GM12878 (cell line): ENCODE measurements at regions not wholly inside any gene's neighbourhood (a gene's known extent, or its start where the extent isn't known, plus 50 kb on each side); places are given as distances from the start of the nearest gene placed in this dataset.

ENCODE experiments used
- BHLHE40 ChIP-seq, 2 experiments: fragments of 450-650 bp in 1 of 2; IDR thresholded peaks; 2 replicates each; pipeline ENCODE4 v1.6.1; 2011 to 2017; ENCODE audit warnings: low read depth in 2 of 2, borderline replicate concordance in 1 of 2, improper control_type of control experiment in 1 of 2, low read length in 1 of 2, mild to moderate bottlenecking in 1 of 2
- MTA2 ChIP-seq: fragments of 450-650 bp; IDR thresholded peaks from 2 replicates; pipeline ENCODE4 v1.6.1; 2016; ENCODE audit warnings: low read depth, mild to moderate bottlenecking, moderate library complexity
- NFXL1 ChIP-seq: fragments of 450-650 bp; IDR thresholded peaks from 2 replicates; pipeline ENCODE4 v1.6.1; 2017; ENCODE audit warnings: antibody characterized with exemption, mild to moderate bottlenecking, borderline replicate concordance
- SIX5 ChIP-seq: IDR thresholded peaks from 2 replicates; pipeline ENCODE4 v1.6.1; 2011; ENCODE audit warnings: mild to moderate bottlenecking, low read depth, low read length, moderate library complexity; ENCODE audit not compliant: severe bottlenecking
- STAT3 ChIP-seq: IDR thresholded peaks from 2 replicates; pipeline ENCODE4 v1.6.1; 2011; ENCODE audit warnings: low read depth, low read length, improper control_type of control experiment
- TF ChIP-seq, protein P1 (sequence below): IDR thresholded peaks from 2 replicates; pipeline ENCODE4 v1.6.1; 2011; ENCODE audit warnings: low read depth, mild to moderate bottlenecking, low read length, moderate library complexity, borderline replicate concordance; ENCODE audit errors: extremely low read depth
- TF ChIP-seq, protein P2 (sequence below): fragments of 450-650 bp; IDR thresholded peaks from 2 replicates; pipeline ENCODE4 v1.6.1; 2017; ENCODE audit warnings: antibody characterized with exemption, mild to moderate bottlenecking, moderate library complexity
- TF ChIP-seq, protein P3 (sequence below): fragments of 450-650 bp; formaldehyde crosslinking; IDR thresholded peaks from 2 replicates; pipeline ENCODE4 v1.5.0; 2022; ENCODE audit warnings: mild to moderate bottlenecking, missing genetic modification characterization
- TF ChIP-seq, protein P4 (sequence below): fragments of 450-650 bp; IDR thresholded peaks from 2 replicates; pipeline ENCODE4 v1.6.1; 2017; ENCODE audit warnings: mild to moderate bottlenecking

DNA sequence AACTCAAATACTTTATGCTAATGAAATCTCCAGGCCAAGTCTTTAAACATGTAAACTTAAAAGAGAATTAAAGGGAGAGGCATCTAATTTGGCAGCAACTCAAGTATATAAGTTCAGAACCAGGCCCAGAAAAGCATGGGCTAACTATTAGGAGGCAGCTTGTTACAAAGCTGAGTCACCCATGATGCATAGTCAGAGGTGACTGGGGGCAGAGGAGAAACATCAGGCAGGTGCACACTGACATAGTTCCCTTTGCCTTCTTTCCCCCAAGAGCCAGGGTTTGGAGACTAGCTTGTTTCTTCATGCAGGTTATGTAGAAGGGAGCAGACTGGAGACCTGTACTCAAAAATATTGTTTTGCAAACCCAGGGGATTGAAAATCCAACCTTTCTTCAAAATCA is 619.0 kb downstream of the SOX6 start (continued):
- TF ChIP-seq, protein P1, sequence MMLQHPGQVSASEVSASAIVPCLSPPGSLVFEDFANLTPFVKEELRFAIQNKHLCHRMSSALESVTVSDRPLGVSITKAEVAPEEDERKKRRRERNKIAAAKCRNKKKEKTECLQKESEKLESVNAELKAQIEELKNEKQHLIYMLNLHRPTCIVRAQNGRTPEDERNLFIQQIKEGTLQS = no peak
- TF ChIP-seq, protein P2, sequence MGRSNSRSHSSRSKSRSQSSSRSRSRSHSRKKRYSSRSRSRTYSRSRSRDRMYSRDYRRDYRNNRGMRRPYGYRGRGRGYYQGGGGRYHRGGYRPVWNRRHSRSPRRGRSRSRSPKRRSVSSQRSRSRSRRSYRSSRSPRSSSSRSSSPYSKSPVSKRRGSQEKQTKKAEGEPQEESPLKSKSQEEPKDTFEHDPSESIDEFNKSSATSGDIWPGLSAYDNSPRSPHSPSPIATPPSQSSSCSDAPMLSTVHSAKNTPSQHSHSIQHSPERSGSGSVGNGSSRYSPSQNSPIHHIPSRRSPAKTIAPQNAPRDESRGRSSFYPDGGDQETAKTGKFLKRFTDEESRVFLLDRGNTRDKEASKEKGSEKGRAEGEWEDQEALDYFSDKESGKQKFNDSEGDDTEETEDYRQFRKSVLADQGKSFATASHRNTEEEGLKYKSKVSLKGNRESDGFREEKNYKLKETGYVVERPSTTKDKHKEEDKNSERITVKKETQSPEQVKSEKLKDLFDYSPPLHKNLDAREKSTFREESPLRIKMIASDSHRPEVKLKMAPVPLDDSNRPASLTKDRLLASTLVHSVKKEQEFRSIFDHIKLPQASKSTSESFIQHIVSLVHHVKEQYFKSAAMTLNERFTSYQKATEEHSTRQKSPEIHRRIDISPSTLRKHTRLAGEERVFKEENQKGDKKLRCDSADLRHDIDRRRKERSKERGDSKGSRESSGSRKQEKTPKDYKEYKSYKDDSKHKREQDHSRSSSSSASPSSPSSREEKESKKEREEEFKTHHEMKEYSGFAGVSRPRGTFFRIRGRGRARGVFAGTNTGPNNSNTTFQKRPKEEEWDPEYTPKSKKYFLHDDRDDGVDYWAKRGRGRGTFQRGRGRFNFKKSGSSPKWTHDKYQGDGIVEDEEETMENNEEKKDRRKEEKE = no peak
- TF ChIP-seq NFXL1 = no peak
- no peak for TF ChIP-seq MTA2
- TF ChIP-seq, protein P3, sequence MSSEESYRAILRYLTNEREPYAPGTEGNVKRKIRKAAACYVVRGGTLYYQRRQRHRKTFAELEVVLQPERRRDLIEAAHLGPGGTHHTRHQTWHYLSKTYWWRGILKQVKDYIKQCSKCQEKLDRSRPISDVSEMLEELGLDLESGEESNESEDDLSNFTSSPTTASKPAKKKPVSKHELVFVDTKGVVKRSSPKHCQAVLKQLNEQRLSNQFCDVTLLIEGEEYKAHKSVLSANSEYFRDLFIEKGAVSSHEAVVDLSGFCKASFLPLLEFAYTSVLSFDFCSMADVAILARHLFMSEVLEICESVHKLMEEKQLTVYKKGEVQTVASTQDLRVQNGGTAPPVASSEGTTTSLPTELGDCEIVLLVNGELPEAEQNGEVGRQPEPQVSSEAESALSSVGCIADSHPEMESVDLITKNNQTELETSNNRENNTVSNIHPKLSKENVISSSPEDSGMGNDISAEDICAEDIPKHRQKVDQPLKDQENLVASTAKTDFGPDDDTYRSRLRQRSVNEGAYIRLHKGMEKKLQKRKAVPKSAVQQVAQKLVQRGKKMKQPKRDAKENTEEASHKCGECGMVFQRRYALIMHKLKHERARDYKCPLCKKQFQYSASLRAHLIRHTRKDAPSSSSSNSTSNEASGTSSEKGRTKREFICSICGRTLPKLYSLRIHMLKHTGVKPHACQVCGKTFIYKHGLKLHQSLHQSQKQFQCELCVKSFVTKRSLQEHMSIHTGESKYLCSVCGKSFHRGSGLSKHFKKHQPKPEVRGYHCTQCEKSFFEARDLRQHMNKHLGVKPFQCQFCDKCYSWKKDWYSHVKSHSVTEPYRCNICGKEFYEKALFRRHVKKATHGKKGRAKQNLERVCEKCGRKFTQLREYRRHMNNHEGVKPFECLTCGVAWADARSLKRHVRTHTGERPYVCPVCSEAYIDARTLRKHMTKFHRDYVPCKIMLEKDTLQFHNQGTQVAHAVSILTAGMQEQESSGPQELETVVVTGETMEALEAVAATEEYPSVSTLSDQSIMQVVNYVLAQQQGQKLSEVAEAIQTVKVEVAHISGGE (CRISPR knock-in tag) = no peak
- TF ChIP-seq, protein P4, sequence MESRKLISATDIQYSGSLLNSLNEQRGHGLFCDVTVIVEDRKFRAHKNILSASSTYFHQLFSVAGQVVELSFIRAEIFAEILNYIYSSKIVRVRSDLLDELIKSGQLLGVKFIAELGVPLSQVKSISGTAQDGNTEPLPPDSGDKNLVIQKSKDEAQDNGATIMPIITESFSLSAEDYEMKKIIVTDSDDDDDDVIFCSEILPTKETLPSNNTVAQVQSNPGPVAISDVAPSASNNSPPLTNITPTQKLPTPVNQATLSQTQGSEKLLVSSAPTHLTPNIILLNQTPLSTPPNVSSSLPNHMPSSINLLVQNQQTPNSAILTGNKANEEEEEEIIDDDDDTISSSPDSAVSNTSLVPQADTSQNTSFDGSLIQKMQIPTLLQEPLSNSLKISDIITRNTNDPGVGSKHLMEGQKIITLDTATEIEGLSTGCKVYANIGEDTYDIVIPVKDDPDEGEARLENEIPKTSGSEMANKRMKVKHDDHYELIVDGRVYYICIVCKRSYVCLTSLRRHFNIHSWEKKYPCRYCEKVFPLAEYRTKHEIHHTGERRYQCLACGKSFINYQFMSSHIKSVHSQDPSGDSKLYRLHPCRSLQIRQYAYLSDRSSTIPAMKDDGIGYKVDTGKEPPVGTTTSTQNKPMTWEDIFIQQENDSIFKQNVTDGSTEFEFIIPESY = no peak
- TF ChIP-seq BHLHE40 (IDR thresholded peaks at IDR 0.05; ENCODE audit: borderline replicate concordance in 1 of 2, low read depth in 2 of 2, low read length in 1 of 2) = no peak
- TF ChIP-seq STAT3 = no peak
- TF ChIP-seq SIX5 = no peak
